Panc1 (cell line): ENCODE measurements at regions not wholly inside any gene's neighbourhood (a gene's known extent, or its start where the extent isn't known, plus 50 kb on each side); places are given as distances from the start of the nearest gene placed in this dataset.
A peak's percentile ranks its signal among the peaks of the same experiment; 100 is the strongest.

ENCODE experiments used
- ATAC-seq: fragments of 200-7000 bp; cut with Tn5 transposase; 2 replicates; pipeline ENCODE4 v1.9.1; 2020; ENCODE audit warnings: mild to moderate bottlenecking, moderate library complexity
- BruUV-seq: library from RNA; stranded (reverse); fragments of 400-500 nt; replicated peaks from 2 replicates; lab custom pipeline; 2021; lab: Mats Ljungman, UMichigan
- CTCF ChIA-PET: fragments of 300-600 bp; sonication (Branson Sonifier 250); formaldehyde crosslinking; loops from one replicate; lab custom pipeline; 2022; ENCODE audit warnings: antibody characterized with exemption; lab: Charles Lee
- POLR2A ChIA-PET: fragments of 300-600 bp; sonication (Branson Sonifier 250); formaldehyde crosslinking; loops from one replicate; lab custom pipeline; 2022; ENCODE audit warnings: antibody characterized with exemption; lab: Charles Lee
- DNase-seq: peaks from one replicate; pipeline ENCODE4 v3.0.0-alpha.2; 2010; ENCODE audit warnings: low read depth, low spot score
- H3K27ac ChIP-seq: 2 replicates; pipeline ENCODE4 v1.5.1; 2011; ENCODE audit warnings: mild to moderate bottlenecking, low read length, inconsistent platforms
- H3K27me3 ChIP-seq: fragments of 200-500 bp; sonication (Bioruptor generic); 2 replicates; pipeline ENCODE4 v1.6.0; 2014; ENCODE audit warnings: low read length, inconsistent platforms; ENCODE audit not compliant: control insufficient read depth, insufficient read depth
- H3K36me3 ChIP-seq: fragments of 200-500 bp; sonication (Bioruptor generic); 2 replicates; pipeline ENCODE4 v1.5.1; 2014; ENCODE audit warnings: inconsistent platforms, mild to moderate bottlenecking, low read length, moderate library complexity; ENCODE audit not compliant: control insufficient read depth, insufficient read depth
- H3K4me1 ChIP-seq: 2 replicates; pipeline ENCODE4 v1.5.1; 2011; ENCODE audit warnings: inconsistent platforms, mild to moderate bottlenecking, low read length, moderate library complexity; ENCODE audit not compliant: control insufficient read depth, insufficient read depth
- H3K4me3 ChIP-seq, 2 experiments: 2 replicates each; pipeline ENCODE4 v1.5.1; 2011 to 2012; ENCODE audit warnings: low read depth in 2 of 2, low read length in 2 of 2, mild to moderate bottlenecking in 2 of 2, inconsistent platforms in 1 of 2, moderate library complexity in 1 of 2
- H3K9me3 ChIP-seq: fragments of 200-500 bp; sonication (Bioruptor generic); 2 replicates; pipeline ENCODE4 v1.5.1; 2014; ENCODE audit warnings: low read depth, mild to moderate bottlenecking, inconsistent platforms, low read length, moderate library complexity; ENCODE audit not compliant: control insufficient read depth, insufficient read depth
- CTCF ChIP-seq: fragments of 450-650 bp; IDR thresholded peaks from 2 replicates; pipeline ENCODE4 v1.5.1; 2017; ENCODE audit warnings: mild to moderate bottlenecking
- POLR2AphosphoS5 ChIP-seq: IDR thresholded peaks from 2 replicates; pipeline ENCODE4 v1.6.1; 2012; ENCODE audit warnings: mild to moderate bottlenecking, low read depth, low read length, moderate library complexity
- REST ChIP-seq, 2 experiments: IDR thresholded peaks; 2 replicates each; pipeline ENCODE4 v1.6.1; 2011 to 2012; ENCODE audit warnings: low read depth in 2 of 2, control low read depth in 1 of 2, low read length in 1 of 2, mild to moderate bottlenecking in 1 of 2, moderate library complexity in 1 of 2; ENCODE audit not compliant: insufficient read depth in 1 of 2
- SIN3A ChIP-seq: IDR thresholded peaks from 2 replicates; pipeline ENCODE4 v1.6.1; 2012; ENCODE audit warnings: low read depth, mild to moderate bottlenecking, low read length, moderate library complexity, borderline replicate concordance; ENCODE audit not compliant: insufficient read depth
- TCF7L2 ChIP-seq: IDR thresholded peaks from 2 replicates; pipeline ENCODE4 v1.6.1; 2011; ENCODE audit warnings: mild to moderate bottlenecking, low read depth, low read length, inconsistent platforms
- in situ Hi-C: cut with HindIII; loops from 2 replicates; pipeline ENCODE4 v1.10.0; 2016; ENCODE audit warnings: low sequenced_read_pairs, low pct_unique_long_range_greater_than_20kb
- intact Hi-C: fragments of 100-400 bp; cut with micrococcal nuclease; formaldehyde crosslinking; loops from one replicate; pipeline ENCODE4 v1.10.0; 2022; ENCODE audit not compliant: unreplicated experiment

- in situ Hi-C loops (no loop called here), intact Hi-C loops (loop anchor here (10.0 kb wide), 1 partner anchor 1594 kb away; no protein-coding TSS in a partner anchor)
- ATAC-seq (no peak), DNase-seq (no peak)
- ChIA-PET CTCF (no interaction called here), POLR2A (no interaction called here)
- Histone ChIP-seq H3K27me3 (no peaks in the 10 kb centered on the region), H3K27ac (no peak overlapping the region), H3K9me3 (no peaks in the 10 kb centered on the region), H3K4me3 (no peak overlapping the region), H3K4me1 (no peaks in the 10 kb centered on the region), H3K36me3 (no peaks in the 10 kb centered on the region)
- no TSS peak for BruUV-seq
- TF ChIP-seq TCF7L2 (no peak), CTCF (peak; percentile 35; the same call in 1 of the 2 replicates)
These were observed 343.6 kb upstream of the SYT4 start for GRCh38 chr18:43620936-43621335.

GRCh38 chr18:43622024-43622423 lies 344.7 kb upstream of the SYT4 start:
- intact Hi-C loops (loop anchor here (10.0 kb wide), 1 partner anchor 1593 kb away; no protein-coding TSS in a partner anchor), in situ Hi-C loops (no loop called here)
- H3K27ac ChIP-seq: no peak overlapping the region
- no peaks in the 10 kb centered on the region for H3K9me3 ChIP-seq
- no peak overlapping the region for H3K4me3 ChIP-seq
- ATAC-seq (no peak), DNase-seq (no peak)
- ChIA-PET CTCF (no interaction called here), POLR2A (no interaction called here)
- no TSS peak for BruUV-seq
- H3K4me1 ChIP-seq: no peaks in the 10 kb centered on the region
- no peaks in the 10 kb centered on the region for H3K36me3 ChIP-seq
- H3K27me3 ChIP-seq: no peaks in the 10 kb centered on the region
- no peak for TF ChIP-seq CTCF
- TF ChIP-seq POLR2AphosphoS5: no peak
- TF ChIP-seq REST (IDR thresholded peaks at IDR 0.05; ENCODE audit: insufficient read depth in 1 of 2, low read depth in 2 of 2, low read length in 1 of 2): no peak
- TF ChIP-seq SIN3A: no peak
- no peak for TF ChIP-seq TCF7L2
